UCSD-AML1 (cell line): ENCODE measurements at regions not wholly inside any gene's neighbourhood (a gene's known extent, or its start where the extent isn't known, plus 50 kb on each side); places are given as distances from the start of the nearest gene placed in this dataset.
"Not testable (repeated sequence)": the region's sequence is repeated elsewhere in the genome, so short reads cannot be mapped to it uniquely, and the experiment has no call there.

ENCODE experiments used
- DNase-seq: peaks from one replicate; lab custom pipeline; 2025; ENCODE audit not compliant: unreplicated experiment; lab: John Stamatoyannopoulos, UW

DNA sequence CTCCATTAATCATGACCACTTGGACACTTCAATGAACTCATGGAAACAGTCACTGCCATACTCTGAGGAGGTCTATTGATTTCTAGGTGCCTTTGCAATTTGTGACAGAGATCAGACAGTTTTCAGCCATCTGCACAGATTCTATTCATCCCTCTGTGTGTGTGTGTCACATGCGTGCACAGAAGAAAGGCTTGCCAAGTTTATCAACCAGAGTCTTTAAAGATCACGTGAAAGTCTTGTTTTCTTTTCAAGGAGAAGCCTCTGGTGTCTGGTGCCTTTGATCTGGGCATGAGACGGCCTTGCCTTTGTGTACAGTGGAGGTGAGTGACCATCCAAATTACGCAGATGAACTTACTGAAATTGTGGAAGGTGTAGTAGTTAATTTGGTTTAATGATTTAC, 164.2 kb downstream of the VAPA start:
- DNase-seq, result no peak

DNA sequence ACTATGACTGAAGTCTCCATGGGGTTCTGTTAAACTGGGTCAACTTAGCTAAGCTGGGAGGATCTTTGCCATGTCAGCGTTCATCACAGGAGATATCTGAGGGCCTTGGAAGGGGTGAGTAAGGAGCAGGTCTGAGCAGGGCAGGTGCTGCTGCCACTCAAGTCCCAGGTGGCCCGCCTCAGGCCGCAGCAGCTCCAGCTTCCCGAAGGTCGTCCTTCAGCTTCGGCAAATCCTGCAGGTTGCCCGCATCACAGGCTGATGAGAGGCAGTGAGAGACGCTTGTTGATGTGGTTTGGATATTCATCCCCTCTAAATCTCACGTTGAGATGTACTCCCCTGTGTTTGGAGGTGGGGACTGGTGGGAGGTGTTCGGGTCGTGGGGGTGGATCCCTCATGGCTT, 166.6 kb downstream of the VAPA start:
- DNase-seq, result no peak

DNA sequence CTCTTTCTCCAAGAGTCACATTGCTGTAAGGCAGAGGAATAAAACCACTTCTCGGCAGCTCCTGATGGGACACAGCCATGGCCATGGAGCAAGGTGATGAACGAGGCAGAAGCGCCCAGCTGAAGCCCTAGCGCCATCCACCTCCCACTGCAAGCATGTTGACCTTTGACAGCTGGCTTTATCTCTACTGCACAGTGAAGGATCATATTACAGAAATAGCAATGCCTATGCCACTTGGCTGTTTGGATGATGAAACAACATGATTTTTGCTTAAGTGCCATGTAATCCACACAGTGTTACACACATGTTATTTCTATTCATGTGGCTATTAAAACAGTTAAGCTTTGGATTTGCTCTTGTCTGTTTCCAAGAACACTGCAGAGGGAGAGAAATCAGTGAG, 167.7 kb downstream of the VAPA start:
- DNase-seq, result no peak

DNA sequence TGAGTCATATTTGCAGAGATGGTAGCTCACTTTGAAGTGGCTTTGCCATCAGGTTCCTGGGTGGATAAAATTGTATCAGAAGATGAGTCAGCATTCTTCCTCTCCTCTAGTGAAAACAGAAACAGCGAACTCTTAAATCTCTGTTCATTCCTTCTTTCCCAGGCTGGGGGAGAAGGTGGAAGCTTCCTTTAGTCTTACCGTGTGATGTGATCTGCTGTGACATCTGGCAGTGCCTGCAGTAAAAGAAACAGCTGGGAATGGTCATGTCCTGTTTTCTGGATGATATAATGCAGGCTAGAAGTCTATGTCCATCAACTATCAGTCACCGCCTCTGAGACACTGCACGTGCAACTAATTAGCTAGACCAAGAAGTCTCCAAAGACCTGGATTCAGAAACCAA, 171.6 kb downstream of the VAPA start:
- DNase-seq, result no peak

DNA sequence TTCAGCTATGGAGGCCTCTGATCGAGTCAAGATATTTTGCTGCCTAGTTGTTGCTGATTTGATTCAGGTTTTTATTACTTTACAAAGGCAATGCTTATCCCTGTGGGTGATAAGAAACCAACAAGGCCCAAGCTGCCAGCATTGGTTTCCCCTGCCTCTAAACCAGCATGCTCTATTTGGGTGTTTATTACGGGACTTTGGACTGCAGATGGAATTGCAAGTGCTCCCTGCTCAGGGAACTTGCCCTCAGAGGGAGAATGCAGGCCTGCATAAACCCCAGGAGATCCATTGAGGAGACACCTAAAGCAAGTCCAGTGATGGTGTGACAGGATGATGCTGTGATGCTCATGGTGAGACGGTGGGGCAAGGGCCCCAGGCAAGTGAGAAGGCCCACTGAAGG, 172.1 kb downstream of the VAPA start:
- DNase-seq, result no peak

DNA sequence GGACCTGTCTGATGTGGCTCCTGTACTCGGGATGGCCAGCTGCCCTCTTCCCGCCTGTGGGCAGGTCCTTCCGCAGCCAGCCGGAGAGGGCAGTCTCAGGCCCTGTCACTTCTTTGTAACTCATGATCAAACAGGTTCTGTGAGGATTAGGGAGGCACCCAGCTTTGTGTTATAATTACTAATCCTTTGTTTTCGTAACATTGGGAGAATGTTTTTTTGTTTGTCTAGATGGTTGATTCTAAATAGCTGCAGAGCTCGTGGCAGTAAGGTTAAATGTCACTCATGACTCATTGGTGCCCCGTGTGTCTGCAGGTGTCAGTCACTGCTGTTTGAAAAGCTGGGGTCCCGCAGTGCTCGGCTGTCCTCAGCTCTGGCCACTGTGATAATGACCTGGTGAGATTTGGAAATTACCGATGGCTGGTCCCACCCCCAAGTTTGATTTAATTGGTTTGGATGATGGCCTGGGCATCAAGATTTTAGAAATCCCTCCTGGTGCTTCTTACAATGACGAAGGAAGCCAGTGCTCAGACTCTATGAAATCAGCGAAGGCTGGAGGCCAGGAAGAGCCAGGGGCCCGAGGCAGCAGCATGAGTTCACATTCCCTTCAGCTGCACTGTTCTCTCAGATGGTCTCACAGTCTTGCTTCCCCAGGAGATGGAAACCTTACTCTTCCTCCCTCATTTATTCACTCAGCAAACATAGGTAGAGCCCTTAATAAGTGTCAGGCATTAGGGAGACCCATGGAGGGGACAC, 172.8 kb downstream of the VAPA start:
- no peak for DNase-seq

DNA sequence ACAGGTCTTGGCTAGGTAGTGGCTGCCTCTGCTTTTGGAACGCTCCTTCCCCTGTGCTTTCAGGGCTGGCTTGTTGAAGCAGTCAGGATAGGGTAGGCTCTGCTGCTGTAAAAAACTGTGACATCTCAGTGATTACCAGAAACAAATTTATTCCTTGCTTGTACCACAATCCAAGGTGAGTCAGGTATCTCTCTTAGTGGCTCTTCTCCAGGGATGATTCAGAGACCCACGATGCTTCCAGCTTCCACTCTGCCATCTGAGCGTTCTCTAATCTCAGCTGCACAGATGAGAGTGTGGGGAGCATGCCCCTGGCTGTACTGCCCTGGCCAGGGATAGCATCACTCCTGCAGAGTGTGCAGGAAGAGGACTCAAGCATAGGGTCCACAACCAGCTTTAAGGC, 174.9 kb downstream of the VAPA start:
- no peak for DNase-seq

DNA sequence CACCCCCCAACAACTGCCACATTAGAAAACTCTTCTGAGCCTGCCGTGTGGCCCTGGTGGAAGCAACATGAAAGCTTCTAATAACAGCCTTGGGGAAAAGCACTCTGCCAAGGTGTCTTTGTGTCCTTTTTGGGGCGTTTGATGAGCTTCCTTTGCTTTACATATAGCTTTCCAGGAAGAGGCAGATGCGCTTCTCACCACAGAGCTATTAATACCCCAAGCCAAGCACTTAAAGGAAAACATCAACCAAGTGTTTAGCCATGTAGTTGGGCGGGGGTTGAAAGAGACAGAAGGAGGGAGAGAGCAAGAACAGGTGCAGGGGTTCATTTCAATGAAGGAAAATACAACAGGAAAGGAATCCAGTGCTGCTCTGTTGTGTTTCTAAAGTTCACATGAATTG, 176.1 kb downstream of the VAPA start:
- DNase-seq, result no peak

DNA sequence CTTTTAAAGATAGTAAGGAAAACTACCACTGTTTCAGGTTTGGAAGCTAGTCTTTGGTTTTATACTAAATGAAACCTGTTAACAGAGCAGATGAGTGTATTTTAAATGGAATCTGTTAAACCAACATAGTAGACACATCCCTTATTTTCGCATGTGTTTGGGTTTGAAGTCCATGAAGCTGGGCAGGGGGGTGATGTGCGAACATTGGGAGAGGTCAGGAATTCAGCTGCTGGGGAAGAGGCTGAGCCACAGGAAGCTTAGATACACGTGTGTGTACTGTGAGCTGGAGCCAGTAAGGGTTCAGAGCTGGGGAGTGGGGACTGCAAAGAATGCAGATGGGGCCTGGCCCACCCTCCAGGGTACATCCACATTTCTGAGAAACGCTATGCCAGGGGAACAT, 176.9 kb downstream of the VAPA start:
- DNase-seq, result no peak

DNA sequence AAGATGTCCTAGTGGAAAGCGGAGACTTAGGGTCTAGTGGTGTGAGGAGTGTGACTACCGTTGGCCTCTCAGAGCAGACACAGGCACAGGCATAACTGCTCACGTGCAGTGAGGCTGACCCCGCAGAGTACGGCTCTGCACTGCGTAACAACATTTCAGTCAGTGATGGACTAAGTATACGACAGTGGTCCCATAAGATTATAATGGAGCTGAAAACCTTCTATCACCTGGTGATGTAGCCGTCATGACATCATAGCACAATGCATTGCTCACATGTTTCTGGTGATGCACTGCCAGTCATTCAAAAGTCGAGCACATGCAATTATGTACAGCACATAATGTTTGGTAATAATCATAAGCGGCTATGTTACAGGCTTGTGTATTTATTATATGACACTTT, 179.6 kb downstream of the VAPA start:
- no peak for DNase-seq

DNA sequence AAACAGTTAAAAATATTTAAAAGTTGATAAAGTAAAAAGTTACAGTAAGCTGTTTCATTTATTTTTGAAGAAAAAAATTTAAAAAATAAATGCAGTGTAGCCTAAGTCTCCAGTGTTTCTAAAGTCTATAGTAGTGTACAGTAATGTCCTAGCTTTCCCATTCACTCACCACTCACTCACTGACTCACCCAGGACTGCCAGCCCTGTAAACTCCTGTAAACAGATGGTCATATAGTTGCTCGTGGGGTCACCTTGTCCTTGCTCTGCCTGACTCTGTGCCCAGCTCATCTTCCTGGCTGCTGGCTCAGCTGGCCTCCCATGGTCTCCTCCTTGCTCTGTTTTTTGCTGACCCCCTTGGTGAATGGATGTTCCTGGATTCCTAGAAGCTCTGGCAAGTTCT, 180.3 kb downstream of the VAPA start:
- no peak for DNase-seq

DNA sequence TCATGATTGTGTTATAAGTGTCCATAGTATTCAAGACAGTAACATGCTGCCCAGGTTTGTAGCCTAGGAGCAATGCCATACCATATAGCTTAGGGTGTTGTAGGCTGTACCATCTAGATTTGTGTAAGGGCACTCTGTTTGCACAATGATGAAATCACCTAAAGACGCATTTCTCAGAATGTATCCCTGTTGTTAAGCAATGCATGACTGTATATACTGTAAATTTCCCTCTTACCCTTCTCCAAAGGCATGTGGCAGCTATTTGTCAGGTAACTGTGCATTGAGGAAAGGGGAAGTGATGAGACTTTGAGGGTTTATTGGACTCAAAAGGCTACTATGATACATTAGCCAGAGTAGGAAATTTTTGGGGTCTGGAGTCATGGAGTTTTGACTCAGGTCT, 180.8 kb downstream of the VAPA start:
- DNase-seq, result no peak

DNA sequence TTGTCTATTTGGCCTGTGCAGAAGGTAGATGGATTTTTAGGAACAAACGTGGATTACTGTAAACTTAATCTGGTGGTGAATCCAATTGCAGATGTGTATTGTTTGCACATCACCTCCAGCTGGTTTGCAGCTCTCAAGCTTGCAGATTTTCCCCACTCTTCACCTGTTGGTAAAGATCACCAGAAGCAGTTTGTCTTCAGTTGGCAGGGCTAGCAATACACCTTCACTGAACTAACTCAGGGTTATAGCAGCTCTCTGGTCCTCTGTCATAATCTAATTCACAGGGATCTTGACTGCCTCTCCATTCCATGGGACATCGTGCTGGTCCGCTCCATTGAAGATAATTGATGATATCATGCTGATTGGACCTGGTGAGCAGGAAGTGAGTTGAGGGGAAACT, 181.5 kb downstream of the VAPA start:
- no peak for DNase-seq

DNA sequence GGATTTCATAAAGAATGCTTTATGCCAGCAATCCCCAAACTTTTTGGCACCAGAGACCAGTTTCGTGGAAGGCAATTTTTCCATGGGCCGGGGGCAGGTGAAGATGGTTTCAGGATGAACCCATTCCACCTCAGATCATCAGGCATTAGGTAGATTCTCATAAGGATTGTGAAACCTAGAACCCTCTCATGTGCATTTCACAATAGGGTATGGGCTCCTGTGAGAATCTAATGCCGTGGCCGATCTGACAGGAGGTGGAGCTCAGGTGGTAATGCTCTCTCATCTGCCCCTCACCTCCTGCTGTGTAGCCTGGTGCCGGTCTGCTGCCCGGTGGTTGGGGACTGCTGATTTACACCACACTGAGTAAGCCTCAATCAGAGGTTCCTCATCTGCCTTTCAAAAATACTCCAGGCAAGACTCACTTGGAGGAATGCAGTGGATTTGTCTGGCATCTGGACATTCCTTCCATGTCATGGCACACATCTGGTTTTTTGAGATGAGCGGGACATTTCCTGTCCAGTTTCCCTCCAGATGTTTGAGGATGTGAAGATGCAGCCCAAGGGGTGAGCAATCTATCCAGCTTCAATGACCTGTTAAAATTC, 185.8 kb downstream of the VAPA start:
- DNase-seq, result no peak

DNA sequence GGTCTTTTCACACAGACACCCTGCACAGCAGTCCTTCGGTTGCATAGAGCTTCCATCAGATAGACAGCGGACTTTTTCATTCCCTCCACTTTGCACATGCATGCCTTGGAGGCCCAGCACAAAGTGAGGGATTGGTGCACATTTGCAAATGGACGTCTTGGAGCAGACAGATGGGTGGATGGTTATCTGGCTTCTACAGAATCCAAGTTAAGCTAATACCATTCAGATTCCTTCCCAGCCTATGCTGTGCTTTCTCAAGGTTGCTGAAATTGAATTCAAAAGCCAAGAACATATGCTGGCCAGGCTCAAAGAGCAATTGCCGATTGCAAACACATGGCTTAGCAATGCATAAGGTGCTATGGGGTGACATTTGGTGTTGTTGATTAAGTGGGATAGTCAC, 186.4 kb downstream of the VAPA start:
- DNase-seq, result no peak

DNA sequence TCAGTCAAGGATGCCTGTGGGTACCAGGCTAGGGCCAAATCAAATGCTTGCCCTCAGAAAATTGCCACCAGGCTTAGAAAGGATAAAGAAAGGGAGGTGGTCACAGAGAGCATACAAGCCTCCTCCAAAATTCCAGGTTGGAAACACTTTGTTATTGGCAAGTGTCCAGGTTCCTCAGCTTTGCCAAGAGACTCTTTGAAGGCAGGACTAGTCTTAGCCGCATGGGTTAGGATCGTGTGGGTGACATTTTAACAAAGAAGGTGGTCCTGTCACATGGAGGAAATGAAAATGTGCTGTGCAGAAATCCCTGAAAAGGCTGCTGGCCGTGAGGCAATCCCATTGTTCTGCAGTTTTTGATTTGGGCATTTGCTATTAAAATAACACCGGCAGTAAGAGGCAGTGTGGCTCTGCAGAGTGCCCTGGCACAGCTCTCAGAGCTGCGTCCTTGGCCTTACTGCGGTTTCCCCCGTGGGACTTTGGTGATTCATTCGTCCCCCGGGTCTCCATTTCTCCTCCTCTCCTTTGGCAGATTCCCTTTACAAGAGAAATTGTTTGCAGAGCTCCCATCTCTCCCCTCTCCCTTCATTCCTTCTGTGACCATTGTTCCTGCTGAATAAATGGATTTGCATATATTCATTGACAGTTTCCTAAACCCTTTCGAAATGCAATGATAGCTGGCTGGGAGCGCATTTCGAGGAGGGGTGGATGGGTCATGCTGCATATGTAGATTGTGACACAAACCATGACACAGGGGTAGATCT, 187.3 kb downstream of the VAPA start:
- DNase-seq, result no peak

DNA sequence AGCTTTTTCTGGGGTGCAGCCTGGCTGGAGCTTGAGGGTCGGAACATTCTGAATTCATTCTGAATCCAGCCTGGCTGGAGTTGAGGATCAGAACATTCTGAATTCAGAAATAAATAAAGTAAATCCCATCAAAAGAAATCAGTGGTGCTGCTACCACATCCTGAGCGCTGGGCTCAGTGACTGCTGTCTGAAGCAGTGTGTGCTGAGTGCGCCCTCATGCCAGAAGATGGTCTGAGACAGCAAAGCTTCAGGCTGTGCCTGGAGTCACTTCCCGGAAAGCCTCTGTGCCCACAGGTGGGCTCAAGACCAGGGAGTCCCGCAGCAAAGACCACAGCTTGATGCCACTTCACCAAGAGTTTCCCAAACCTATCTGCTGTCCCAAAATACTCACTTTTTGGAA, 187.9 kb downstream of the VAPA start:
- no peak for DNase-seq

DNA sequence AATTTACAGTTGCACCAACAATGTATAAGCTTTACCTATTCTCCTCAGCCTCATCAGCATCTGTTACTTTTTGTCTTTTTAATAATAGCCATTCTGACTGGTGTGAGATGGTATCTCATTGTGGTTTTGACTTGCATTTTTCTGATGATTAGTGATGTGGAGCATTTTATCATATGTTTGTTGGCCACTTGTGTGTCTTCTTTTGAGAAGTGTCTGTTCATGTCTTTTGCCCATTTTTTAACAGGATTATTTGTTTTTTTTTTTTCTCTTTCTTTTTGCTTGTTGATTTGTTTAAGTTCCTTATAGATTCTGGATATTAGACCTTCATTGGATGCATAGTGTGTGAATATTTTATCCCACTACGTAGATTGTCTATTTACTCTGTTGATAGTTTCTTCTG, 191.3 kb downstream of the VAPA start:
- not testable (repeated sequence) for DNase-seq

DNA sequence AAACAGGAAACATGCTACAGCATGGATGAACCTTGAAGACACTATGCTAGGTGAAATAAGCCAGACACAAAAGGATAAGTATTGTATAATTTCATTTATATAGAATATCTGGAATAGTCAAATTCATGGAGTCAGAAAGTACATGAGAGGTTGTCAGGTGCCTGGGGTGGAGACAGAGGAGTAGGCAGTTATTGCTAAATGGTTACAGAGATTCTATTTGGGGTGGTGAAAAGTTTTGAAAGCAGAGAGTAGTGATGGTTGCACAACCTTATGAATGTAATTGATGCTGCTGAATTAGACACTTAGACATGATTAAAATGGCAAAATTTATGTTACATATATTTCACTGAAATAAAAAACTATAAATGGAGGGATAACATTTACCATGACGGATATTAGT, 197.4 kb downstream of the VAPA start:
- DNase-seq, result no peak

DNA sequence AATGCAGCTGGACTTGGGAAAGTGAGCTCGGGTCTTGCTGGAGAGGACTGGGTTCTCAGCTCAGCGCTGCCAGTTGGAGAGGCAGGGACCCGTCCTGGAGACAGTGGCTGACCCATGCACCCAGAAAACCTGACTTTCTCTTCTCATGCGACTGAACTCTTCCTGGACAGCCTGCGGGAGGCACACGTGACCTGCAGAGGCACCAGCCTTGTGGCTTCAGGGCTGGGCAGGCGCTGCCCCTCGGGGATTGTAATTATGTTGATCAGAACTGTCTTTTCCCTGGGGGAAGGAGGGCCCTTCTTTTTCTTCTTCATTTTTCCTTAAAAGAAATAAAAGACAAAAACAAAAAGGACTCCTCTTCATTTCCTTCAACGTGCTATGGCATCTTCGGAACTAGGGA, 198.1 kb downstream of the VAPA start:
- no peak for DNase-seq

DNA sequence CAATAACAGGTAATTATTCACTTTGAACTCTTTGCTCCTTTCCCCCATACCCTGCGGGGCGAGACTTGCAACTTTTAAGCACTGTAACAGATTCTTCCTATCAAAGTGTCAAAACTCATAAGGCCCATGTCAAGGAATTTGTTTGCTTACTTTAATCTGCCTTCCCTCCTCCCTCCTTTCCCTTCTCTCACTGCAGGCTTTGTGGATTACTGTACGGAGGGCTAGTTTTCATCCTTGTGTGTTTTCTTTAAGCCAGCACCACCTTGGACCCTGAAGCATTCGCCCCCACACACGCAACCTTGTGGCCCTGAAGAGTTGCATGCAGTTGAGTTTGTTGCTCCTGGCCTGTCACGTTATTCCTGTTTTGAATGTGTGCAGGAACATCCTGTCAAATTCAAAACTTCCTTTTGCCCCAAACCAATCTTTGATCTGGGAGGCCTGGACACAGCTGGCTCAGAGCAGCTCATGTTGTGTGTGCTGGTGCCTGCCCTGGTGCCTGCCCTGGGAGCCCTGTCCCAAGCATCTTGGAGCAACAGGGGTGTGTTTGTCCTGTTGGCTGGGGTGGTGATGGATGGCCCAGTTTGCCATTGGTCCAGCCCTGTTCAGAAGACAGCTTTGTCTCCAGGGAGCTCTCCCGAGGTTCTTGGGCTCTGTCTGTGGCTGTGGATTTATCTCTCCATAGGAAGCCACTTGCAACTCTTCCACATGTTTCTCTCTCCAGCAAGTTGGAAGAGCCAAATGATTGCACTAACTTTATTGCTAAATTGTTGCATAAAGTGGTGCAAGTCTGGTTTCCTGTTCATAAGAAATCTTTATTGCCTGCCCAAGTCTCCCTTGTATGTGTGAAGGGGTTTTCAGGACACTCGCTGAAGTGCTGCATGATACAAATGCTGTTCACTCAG, 199.6 kb downstream of the VAPA start:
- no peak for DNase-seq
